Loucy (cell line): ENCODE measurements at regions not wholly inside any gene's neighbourhood (a gene's known extent, or its start where the extent isn't known, plus 50 kb on each side); places are given as distances from the start of the nearest gene placed in this dataset.

Experiments used
- H2AFZ ChIP-seq: fragments of 200-600 bp; sonication (generic); 2 replicates; pipeline ENCODE4 v1.6.0; 2016; ENCODE audit warnings: antibody characterized with exemption, mild to moderate bottlenecking, low read length, moderate library complexity
- H3F3A ChIP-seq: fragments of 200-600 bp; 2 replicates; pipeline ENCODE4 v1.6.0; 2016; ENCODE audit warnings: antibody characterized with exemption, low read depth, mild to moderate bottlenecking
- H3K27me3 ChIP-seq: fragments of 200-600 bp; sonication (generic); 2 replicates; pipeline ENCODE4 v1.6.1; 2014; ENCODE audit warnings: low read length, mild to moderate bottlenecking; ENCODE audit not compliant: insufficient read depth, poor library complexity, severe bottlenecking
- H3K36me3 ChIP-seq: fragments of 200-600 bp; sonication (generic); 2 replicates; pipeline ENCODE4 v1.6.1; 2016; ENCODE audit warnings: low read length; ENCODE audit not compliant: insufficient read depth
- H3K4me1 ChIP-seq: fragments of 200-600 bp; sonication (generic); 2 replicates; pipeline ENCODE4 v1.5.1; 2014; ENCODE audit warnings: low read length, mild to moderate bottlenecking; ENCODE audit not compliant: insufficient read depth, poor library complexity, severe bottlenecking
- H3K4me2 ChIP-seq: fragments of 200-600 bp; sonication (generic); 2 replicates; pipeline ENCODE4 v1.6.0; 2014; ENCODE audit warnings: antibody characterized with exemption, low read length, low read depth, mild to moderate bottlenecking; ENCODE audit not compliant: poor library complexity, severe bottlenecking
- H3K4me3 ChIP-seq: fragments of 200-600 bp; sonication (generic); 2 replicates; pipeline ENCODE4 v1.5.1; 2014; ENCODE audit warnings: low read length, mild to moderate bottlenecking, mixed read lengths; ENCODE audit not compliant: poor library complexity, severe bottlenecking
- H3K79me2 ChIP-seq: fragments of 200-600 bp; sonication (generic); 2 replicates; pipeline ENCODE4 v1.6.1; 2014; ENCODE audit warnings: low read length; ENCODE audit not compliant: insufficient read depth
- H3K9ac ChIP-seq: fragments of 200-600 bp; sonication (generic); 2 replicates; pipeline ENCODE4 v1.6.0; 2014; ENCODE audit warnings: mild to moderate bottlenecking, low read depth, low read length, moderate library complexity; ENCODE audit not compliant: poor library complexity, severe bottlenecking
- H3K9me2 ChIP-seq: fragments of 200-600 bp; sonication (generic); replicated peaks from 2 replicates; pipeline ENCODE4 v1.6.1; 2016; ENCODE audit warnings: low read depth, low read length, mixed read lengths
- H3K9me3 ChIP-seq: fragments of 200-600 bp; sonication (generic); 2 replicates; pipeline ENCODE4 v1.6.1; 2014; ENCODE audit warnings: mild to moderate bottlenecking, antibody characterized with exemption, low read length, low read depth; ENCODE audit not compliant: insufficient read depth
- H4K20me1 ChIP-seq: fragments of 200-600 bp; sonication (generic); 2 replicates; pipeline ENCODE4 v1.6.0; 2014; ENCODE audit warnings: antibody characterized with exemption, low read length, mild to moderate bottlenecking; ENCODE audit not compliant: insufficient read depth, poor library complexity, severe bottlenecking
- EZH2phosphoT487 ChIP-seq: fragments of 200-600 bp; IDR thresholded peaks from 2 replicates; pipeline ENCODE4 v1.6.1; 2018; ENCODE audit warnings: antibody characterized with exemption, mild to moderate bottlenecking, moderate library complexity, borderline replicate concordance
- TF ChIP-seq, protein P1 (sequence below): fragments of 200-600 bp; sonication (generic); conservative IDR thresholded peaks from 2 replicates; pipeline ENCODE4 v1.5.1; 2014; ENCODE audit warnings: mild to moderate bottlenecking, antibody characterized with exemption, low read length

DNA sequence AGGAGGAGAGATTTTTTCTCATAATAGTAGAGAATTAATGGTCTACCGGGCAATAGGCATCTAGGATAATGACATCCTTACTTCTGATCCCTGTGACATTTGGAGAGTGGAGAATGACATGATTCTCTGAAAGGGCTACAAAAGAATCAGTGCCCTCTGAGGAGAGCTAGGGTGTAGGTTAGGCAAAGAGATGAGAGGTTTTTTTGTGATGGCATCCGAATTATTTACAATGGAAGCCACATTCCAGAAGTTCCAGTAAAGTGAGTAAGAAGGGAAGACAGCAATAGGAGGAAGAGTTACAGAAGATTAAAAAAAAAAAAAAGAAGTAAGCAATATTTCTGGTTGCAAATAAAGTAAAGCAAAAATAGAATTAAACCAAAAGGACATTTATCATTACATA, 478.0 kb downstream of the RMST start:
- H3K9ac ChIP-seq: no peak overlapping the region
- no peak overlapping the region for H2AFZ ChIP-seq
- H3K4me1 ChIP-seq: no peaks in the 10 kb centered on the region
- no peaks in the 10 kb centered on the region for H4K20me1 ChIP-seq
- H3K79me2 ChIP-seq: no peaks in the 10 kb centered on the region
- H3K9me2 ChIP-seq: no peaks in the 10 kb centered on the region
- H3K4me2 ChIP-seq: no peak overlapping the region
- TF ChIP-seq, protein P1, sequence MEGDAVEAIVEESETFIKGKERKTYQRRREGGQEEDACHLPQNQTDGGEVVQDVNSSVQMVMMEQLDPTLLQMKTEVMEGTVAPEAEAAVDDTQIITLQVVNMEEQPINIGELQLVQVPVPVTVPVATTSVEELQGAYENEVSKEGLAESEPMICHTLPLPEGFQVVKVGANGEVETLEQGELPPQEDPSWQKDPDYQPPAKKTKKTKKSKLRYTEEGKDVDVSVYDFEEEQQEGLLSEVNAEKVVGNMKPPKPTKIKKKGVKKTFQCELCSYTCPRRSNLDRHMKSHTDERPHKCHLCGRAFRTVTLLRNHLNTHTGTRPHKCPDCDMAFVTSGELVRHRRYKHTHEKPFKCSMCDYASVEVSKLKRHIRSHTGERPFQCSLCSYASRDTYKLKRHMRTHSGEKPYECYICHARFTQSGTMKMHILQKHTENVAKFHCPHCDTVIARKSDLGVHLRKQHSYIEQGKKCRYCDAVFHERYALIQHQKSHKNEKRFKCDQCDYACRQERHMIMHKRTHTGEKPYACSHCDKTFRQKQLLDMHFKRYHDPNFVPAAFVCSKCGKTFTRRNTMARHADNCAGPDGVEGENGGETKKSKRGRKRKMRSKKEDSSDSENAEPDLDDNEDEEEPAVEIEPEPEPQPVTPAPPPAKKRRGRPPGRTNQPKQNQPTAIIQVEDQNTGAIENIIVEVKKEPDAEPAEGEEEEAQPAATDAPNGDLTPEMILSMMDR: no peak
- no peak for TF ChIP-seq EZH2phosphoT487
- H3K27me3 ChIP-seq: no peaks in the 10 kb centered on the region
- no peaks in the 10 kb centered on the region for H3K36me3 ChIP-seq
- no peaks in the 10 kb centered on the region for H3F3A ChIP-seq
- H3K4me3 ChIP-seq: no peak overlapping the region
- no peaks in the 10 kb centered on the region for H3K9me3 ChIP-seq

DNA sequence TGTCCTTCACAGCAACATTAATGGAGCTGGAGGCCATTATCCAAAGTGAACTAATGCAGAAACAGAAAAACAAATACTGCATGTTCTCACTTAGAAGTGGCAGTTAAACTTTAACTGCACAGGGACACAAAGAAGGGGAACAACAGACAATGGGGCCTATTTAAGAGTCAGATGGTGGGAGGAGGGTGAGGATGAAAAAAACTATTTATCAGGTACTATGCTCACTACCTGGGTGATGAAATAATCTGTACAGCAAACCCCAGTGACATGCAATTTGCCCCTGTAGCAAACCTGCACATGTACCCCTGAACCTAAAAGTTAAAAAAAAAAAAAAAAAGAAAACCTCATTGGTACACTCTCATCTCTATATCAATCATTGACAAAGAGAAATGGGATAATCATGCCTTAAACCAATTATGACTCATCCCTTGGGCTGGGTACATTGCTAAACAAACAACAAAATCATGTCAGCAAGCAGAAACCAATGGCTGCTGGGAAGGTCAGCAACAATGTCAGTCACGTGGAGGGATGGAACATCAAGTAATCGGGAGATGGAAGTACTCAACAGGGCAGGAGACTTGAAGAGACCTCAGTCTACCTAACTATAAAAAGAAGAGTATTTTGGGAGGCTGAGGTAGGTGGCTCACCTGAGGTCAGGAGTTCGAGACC, 479.2 kb downstream of the RMST start:
- Histone ChIP-seq H4K20me1 (no peaks in the 10 kb centered on the region), H3K9ac (no peak overlapping the region), H3F3A (no peaks in the 10 kb centered on the region), H3K27me3 (no peaks in the 10 kb centered on the region), H3K9me3 (no peaks in the 10 kb centered on the region), H3K4me3 (no peak overlapping the region), H3K79me2 (no peaks in the 10 kb centered on the region), H3K4me1 (no peaks in the 10 kb centered on the region), H3K9me2 (no peaks in the 10 kb centered on the region), H3K36me3 (no peaks in the 10 kb centered on the region), H2AFZ (no peak overlapping the region), H3K4me2 (no peak overlapping the region)
- TF ChIP-seq, protein P1: no peak
- TF ChIP-seq EZH2phosphoT487: no peak

- Histone ChIP-seq H3K9me3 (no peaks in the 10 kb centered on the region), H3K9me2 (no peaks in the 10 kb centered on the region), H3K4me3 (no peak overlapping the region), H4K20me1 (no peaks in the 10 kb centered on the region), H3K27me3 (no peaks in the 10 kb centered on the region), H2AFZ (no peak overlapping the region), H3K36me3 (no peaks in the 10 kb centered on the region), H3K4me1 (no peaks in the 10 kb centered on the region), H3K4me2 (no peak overlapping the region), H3F3A (no peaks in the 10 kb centered on the region), H3K79me2 (no peaks in the 10 kb centered on the region), H3K9ac (no peak overlapping the region)
- TF ChIP-seq, protein P1: peak; percentile 37
- no peak for TF ChIP-seq EZH2phosphoT487
These were observed 480.8 kb downstream of the RMST start for GRCh38 chr12:97943359-97943758.
